Kidney epithelial cell (primary cell): ENCODE measurements at regions not wholly inside any gene's neighbourhood (a gene's known extent, or its start where the extent isn't known, plus 50 kb on each side); places are given as distances from the start of the nearest gene placed in this dataset.

ENCODE experiments used
- DNase-seq: peaks from one replicate; pipeline ENCODE4 v3.0.0-alpha.2; 2010; ENCODE audit warnings: low read depth
- H3K27me3 ChIP-seq: 2 replicates; pipeline ENCODE4 v1.6.0; 2011; ENCODE audit warnings: low read length; ENCODE audit not compliant: control insufficient read depth, insufficient read depth
- H3K36me3 ChIP-seq: 2 replicates; pipeline ENCODE4 v1.5.1; 2011; ENCODE audit warnings: low read length; ENCODE audit not compliant: control insufficient read depth, insufficient read depth
- H3K4me3 ChIP-seq: 2 replicates; pipeline ENCODE4 v1.5.1; 2011; ENCODE audit warnings: low read depth, mild to moderate bottlenecking, control low read depth, low read length
- TF ChIP-seq, protein P1 (sequence below): IDR thresholded peaks from 2 replicates; pipeline ENCODE4 v1.5.1; 2011; ENCODE audit warnings: mild to moderate bottlenecking, moderate library complexity, low read length, control low read depth, inconsistent platforms; ENCODE audit not compliant: insufficient read depth, poor library complexity, severe bottlenecking

DNA sequence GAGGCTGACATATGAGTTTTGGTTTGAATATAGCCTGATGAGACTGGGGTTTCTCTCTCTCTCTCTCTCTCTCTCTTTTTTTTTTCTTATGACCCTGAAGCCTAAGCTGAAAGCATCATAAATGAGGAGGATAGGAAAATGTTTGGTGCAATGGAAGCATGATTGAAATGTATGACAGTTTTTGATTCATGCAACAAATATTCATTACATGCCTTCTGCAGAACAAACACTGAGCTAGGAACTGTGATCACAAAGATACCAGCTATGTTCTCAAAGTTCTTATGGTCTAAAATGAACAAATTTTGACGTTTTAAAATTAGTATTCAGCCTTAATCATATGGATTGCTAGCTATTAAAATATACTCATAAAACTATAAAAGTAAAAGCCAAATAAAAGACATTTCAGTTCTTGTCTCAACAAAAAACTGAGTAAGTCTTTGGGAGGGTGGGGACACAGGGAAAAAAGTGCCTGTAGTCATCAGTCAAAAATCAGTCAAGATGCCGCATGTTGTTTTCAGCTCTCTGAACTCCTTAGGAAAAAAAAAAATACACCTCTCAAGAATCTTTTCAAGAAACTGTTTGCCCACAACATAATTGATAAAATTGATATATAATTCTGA is 57.2 kb downstream of the NKX6-1 start:
- Histone ChIP-seq H3K4me3 (no peak overlapping the region), H3K36me3 (no peaks in the 10 kb centered on the region), H3K27me3 (no peaks in the 10 kb centered on the region)
- no peak for DNase-seq
- TF ChIP-seq, protein P1, sequence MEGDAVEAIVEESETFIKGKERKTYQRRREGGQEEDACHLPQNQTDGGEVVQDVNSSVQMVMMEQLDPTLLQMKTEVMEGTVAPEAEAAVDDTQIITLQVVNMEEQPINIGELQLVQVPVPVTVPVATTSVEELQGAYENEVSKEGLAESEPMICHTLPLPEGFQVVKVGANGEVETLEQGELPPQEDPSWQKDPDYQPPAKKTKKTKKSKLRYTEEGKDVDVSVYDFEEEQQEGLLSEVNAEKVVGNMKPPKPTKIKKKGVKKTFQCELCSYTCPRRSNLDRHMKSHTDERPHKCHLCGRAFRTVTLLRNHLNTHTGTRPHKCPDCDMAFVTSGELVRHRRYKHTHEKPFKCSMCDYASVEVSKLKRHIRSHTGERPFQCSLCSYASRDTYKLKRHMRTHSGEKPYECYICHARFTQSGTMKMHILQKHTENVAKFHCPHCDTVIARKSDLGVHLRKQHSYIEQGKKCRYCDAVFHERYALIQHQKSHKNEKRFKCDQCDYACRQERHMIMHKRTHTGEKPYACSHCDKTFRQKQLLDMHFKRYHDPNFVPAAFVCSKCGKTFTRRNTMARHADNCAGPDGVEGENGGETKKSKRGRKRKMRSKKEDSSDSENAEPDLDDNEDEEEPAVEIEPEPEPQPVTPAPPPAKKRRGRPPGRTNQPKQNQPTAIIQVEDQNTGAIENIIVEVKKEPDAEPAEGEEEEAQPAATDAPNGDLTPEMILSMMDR, result no peak

DNA sequence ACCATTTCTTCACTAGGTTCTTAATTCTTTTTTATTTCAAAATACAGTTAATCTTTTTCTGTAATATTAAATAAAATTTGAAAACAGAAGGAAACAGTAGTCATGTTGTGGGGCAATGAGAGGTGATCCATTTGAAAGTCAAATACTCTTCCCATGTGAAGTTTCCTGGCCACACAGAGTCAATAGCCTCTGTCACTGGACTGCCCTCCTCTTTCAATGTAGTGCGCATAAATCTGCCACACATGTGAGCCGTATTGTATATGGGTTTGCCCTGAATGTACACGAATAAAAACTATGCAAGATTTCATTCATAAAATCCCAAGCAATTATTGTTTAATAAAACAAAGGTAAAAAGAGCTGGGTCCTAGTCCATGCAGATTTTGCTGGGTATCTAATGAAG is 59.1 kb downstream of the NKX6-1 start:
- H3K36me3 ChIP-seq, result no peaks in the 10 kb centered on the region
- TF ChIP-seq, protein P1, result no peak
- no peak overlapping the region for H3K4me3 ChIP-seq
- DNase-seq, result no peak
- no peaks in the 10 kb centered on the region for H3K27me3 ChIP-seq

DNA sequence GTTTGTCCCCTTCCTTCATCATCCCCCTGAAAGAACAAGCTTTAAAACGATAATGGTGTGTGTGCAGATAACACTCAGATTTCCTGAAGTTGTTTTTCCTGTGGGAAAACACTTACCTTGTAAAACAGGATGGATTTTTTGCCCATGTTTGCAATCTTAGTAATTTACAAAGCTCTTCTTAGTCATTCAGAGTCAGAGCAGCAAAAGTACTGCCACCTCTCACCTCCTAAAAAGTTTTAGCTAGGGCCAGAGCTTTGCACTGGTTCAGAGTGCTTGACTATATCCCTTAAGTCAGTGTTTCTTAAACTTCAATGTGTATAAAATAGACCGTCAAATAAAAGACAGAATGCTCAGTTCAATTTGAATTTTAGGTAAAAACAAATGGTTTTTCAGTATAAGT is 62.3 kb downstream of the NKX6-1 start:
- Histone ChIP-seq H3K4me3 (no peak overlapping the region), H3K36me3 (no peaks in the 10 kb centered on the region), H3K27me3 (no peaks in the 10 kb centered on the region)
- TF ChIP-seq, protein P1, result no peak
- DNase-seq, result no peak

DNA sequence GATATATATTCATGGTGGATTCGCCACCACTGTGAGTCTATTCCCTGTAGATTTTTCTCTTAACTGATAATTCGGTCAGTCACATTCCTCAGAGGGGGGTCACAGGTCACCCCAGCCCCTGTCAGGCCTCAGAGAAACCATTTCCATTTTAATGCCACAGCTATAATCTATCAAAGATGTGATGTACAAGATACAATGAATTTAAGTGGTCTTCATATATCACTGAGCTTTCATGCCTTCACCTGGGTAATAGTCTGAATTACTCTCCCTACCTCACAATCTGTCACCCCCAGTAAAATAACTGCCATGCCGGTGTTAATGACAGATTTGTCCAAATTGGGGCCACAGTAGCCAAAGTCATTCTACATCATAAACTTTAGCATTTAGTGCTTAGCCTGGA is 64.7 kb downstream of the NKX6-1 start:
- Histone ChIP-seq H3K4me3 (no peak overlapping the region), H3K27me3 (no peaks in the 10 kb centered on the region), H3K36me3 (no peaks in the 10 kb centered on the region)
- no peak for DNase-seq
- TF ChIP-seq, protein P1, result no peak

DNA sequence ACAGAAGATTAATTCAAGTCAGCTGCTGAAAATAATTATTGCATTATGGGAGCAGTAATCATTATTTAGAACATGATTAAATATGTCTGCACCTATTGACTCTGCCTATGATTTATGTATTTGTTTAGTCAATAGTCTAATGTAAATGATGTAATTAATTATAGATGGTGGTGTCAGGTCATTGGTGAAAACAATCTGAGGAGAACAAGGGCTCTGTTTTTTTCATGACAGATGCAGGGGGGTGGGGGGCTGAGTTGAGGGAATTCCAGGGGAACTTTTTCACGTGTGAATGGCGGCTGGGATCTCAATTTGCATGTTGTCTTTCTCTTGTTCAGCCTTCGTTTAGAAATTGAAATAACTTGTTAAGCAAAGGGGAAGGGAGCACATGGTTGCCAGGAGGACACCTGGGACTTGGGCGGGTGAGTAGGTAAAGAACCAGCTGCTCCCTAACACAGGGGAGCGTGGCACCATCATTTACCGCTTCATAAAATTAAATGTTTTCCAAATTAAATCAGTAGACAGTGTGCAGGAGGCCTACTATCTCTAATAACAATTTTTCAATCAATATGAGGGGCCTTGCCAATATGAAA is 65.4 kb downstream of the NKX6-1 start:
- TF ChIP-seq, protein P1, result no peak
- no peaks in the 10 kb centered on the region for H3K36me3 ChIP-seq
- H3K27me3 ChIP-seq, result no peaks in the 10 kb centered on the region
- no peak overlapping the region for H3K4me3 ChIP-seq
- DNase-seq, result no peak

DNA sequence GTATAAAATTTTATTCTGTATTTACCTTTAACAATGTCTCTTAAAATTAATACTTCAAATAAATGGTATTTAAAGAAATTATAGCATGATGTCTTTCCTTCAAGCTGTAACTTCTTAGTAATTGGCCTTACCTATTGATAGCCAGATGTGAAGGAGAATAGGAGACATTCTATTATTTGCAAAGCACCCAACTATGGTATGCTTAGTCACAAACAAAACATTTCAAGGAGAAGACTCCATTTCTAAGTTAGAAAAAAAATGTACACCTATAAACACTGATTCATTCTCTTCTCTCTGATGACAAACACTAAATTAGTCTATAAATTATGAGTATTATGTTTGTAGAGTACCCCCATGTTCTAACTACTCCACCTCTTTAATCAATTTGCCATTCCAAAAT is 66.4 kb downstream of the NKX6-1 start:
- DNase-seq, result no peak
- Histone ChIP-seq H3K36me3 (no peaks in the 10 kb centered on the region), H3K4me3 (no peak overlapping the region), H3K27me3 (no peaks in the 10 kb centered on the region)
- TF ChIP-seq, protein P1, result no peak
